Activated CD4-positive, alpha-beta T cell treated with anti-CD3 and anti-CD28 coated beads, Interleukin-2, Interleukin-6, amounts not matched to agents 100 ng/mL and 50 ng/mL, durations not matched to agents 16 hours and 8 hours (primary cell): ENCODE measurements at regions not wholly inside any gene's neighbourhood (a gene's known extent, or its start where the extent isn't known, plus 50 kb on each side); places are given as distances from the start of the nearest gene placed in this dataset.

Source experiments
- DNase-seq: peaks from one replicate; pipeline ENCODE4 v3.0.0-alpha.2; 2020

GRCh38 chr5:155211764-155212163 is 198.2 kb downstream of the KIF4B start:
- no peak for DNase-seq

- DNase-seq, result no peak
Measured at GRCh38 chr5:155222393-155222792, 208.8 kb downstream of the KIF4B start.

- no peak for DNase-seq
Measured at GRCh38 chr5:155229135-155229534, 215.6 kb downstream of the KIF4B start.

- no peak for DNase-seq
Measured at GRCh38 chr5:155239803-155240202, 226.2 kb downstream of the KIF4B start.

- DNase-seq, result no peak
Measured at GRCh38 chr5:155250596-155250995, 237.0 kb downstream of the KIF4B start.

- no peak for DNase-seq
Measured at GRCh38 chr5:155252025-155252424, 238.5 kb downstream of the KIF4B start.

- DNase-seq, result no peak
Measured at GRCh38 chr5:155252717-155253116, 239.2 kb downstream of the KIF4B start.

- DNase-seq, result no peak
Measured at GRCh38 chr5:155254399-155254798, 240.8 kb downstream of the KIF4B start.

- no peak for DNase-seq
Measured at GRCh38 chr5:155258161-155258560, 244.6 kb downstream of the KIF4B start.

- no peak for DNase-seq
Measured at GRCh38 chr5:155259648-155260047, 246.1 kb downstream of the KIF4B start.

GRCh38 chr5:155260798-155261197 is 247.2 kb downstream of the KIF4B start:
- peak; percentile 5 for DNase-seq

- no peak for DNase-seq
Measured at GRCh38 chr5:155263381-155263780, 249.8 kb downstream of the KIF4B start.

- DNase-seq, result no peak
Measured at GRCh38 chr5:155264809-155265208, 251.3 kb downstream of the KIF4B start.

GRCh38 chr5:155268770-155269425 is 255.3 kb downstream of the KIF4B start:
- DNase-seq, result no peak

GRCh38 chr5:155270725-155271124 is 257.2 kb downstream of the KIF4B start:
- no peak for DNase-seq

GRCh38 chr5:155274484-155274883 is 260.9 kb downstream of the KIF4B start:
- DNase-seq, result no peak

- no peak for DNase-seq
Measured at GRCh38 chr5:155275222-155275621, 261.7 kb downstream of the KIF4B start.

- DNase-seq, result no peak
Measured at GRCh38 chr5:155276231-155276630, 262.7 kb downstream of the KIF4B start.

GRCh38 chr5:155278532-155278931 is 265.0 kb downstream of the KIF4B start:
- no peak for DNase-seq

- DNase-seq, result no peak
Measured at GRCh38 chr5:155282503-155283107, 269.1 kb downstream of the KIF4B start.

- DNase-seq, result no peak
Measured at GRCh38 chr5:155285706-155286105, 272.2 kb downstream of the KIF4B start.

- DNase-seq, result no peak
Measured at GRCh38 chr5:155290937-155291336, 277.4 kb downstream of the KIF4B start.

GRCh38 chr5:155293605-155294178 is 280.1 kb downstream of the KIF4B start:
- DNase-seq, result no peak

- no peak for DNase-seq
Measured at GRCh38 chr5:155295111-155295510, 281.6 kb downstream of the KIF4B start.
